GM13977 (cell line): ENCODE measurements at regions not wholly inside any gene's neighbourhood (a gene's known extent, or its start where the extent isn't known, plus 50 kb on each side); places are given as distances from the start of the nearest gene placed in this dataset.

Experiments
- DNase-seq: peaks from one replicate; pipeline ENCODE4 v3.0.0; 2012; ENCODE audit warnings: low spot score
- in situ Hi-C: fragments of 300-500 bp; cut with MboI; formaldehyde crosslinking; loops from one replicate; pipeline ENCODE4 v1.12.0; 2022; ENCODE audit warnings: low sequenced_read_pairs, low pct_unique_long_range_greater_than_20kb, mixed read lengths, inconsistent platforms; ENCODE audit not compliant: unreplicated experiment
- TF ChIP-seq, protein P1 (sequence below): IDR thresholded peaks from 2 replicates; pipeline ENCODE4 v1.5.1; 2012; ENCODE audit warnings: mild to moderate bottlenecking, control low read depth; ENCODE audit not compliant: insufficient read depth; ENCODE audit errors: extremely low read depth, missing control alignments

DNA sequence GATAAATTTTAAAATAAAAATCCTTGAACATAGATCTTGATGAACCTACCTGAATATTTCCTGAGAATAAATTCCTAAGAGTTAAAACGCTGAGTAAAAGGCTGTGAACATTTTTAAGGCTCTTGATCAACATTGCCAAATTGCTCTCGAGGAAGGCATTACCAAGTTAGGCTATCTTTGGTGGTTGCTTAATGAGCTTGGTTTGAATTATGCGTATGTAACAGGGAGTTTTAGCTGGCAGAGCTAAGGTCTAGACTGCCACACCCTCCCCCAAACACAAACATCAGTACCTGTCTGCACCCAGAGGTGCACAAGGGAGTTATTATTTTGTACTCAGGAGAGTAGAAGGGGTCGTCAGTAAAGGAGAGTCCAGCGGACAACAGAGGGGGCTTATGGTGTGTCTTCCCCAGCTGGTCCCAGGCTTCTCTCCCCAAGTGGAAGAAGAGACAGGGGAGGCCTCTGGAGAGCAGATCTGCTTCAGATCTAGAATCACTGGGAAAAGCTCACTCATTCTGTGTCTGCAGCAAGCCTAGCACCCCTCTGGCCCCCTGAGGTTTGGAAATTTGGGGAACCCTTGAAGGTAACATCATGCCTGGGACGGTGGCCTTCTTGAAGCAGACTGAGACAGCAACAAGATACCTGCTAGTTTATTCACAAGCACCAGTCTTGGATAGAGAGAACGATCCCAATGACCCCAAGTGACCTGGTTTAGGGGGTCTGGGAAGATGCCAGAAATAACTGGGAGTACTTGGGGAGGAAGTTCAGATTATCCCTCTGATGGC, 197.2 kb upstream of the ID2 start:
- DNase-seq = no peak
- in situ Hi-C loops = no loop called here
- TF ChIP-seq, protein P1, sequence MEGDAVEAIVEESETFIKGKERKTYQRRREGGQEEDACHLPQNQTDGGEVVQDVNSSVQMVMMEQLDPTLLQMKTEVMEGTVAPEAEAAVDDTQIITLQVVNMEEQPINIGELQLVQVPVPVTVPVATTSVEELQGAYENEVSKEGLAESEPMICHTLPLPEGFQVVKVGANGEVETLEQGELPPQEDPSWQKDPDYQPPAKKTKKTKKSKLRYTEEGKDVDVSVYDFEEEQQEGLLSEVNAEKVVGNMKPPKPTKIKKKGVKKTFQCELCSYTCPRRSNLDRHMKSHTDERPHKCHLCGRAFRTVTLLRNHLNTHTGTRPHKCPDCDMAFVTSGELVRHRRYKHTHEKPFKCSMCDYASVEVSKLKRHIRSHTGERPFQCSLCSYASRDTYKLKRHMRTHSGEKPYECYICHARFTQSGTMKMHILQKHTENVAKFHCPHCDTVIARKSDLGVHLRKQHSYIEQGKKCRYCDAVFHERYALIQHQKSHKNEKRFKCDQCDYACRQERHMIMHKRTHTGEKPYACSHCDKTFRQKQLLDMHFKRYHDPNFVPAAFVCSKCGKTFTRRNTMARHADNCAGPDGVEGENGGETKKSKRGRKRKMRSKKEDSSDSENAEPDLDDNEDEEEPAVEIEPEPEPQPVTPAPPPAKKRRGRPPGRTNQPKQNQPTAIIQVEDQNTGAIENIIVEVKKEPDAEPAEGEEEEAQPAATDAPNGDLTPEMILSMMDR = no peak

DNA sequence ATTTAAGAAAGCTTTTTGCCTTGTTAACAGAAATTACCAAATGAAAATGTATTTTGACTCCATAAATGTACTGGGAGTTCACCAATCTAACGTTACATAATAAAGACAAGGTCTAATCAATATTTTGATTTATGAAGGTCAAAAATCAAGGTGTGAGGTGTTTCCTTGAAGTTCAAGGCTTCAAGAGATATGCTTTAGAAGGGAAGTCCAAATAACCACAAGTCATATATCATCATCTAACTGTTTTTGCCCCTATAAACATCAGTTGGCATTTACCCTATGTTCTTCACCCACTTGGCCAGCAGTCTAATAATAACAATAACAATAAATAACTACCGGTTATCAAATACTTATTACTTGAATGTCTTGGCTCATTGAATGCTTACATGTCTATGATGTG, 196.1 kb upstream of the ID2 start:
- in situ Hi-C loops = no loop called here
- DNase-seq = no peak
- TF ChIP-seq, protein P1 = no peak

DNA sequence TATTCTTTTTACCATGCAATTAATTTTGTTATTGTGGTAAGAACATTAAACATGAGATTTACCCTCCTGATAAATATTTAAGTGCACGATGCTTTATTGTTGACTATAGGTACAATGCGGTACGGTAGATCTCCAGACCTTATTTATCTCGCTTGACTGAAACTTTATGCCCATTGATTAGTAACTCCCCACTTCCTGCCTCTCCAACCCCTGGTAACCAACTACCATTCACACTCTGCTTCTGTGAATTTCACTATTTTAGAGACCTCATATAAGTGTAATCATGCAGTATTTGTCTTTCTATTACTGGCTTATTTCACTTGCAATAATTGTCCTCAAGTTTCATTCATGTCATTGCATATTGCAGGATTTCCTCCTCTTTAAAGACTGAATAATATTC, 195.7 kb upstream of the ID2 start:
- in situ Hi-C loops = no loop called here
- DNase-seq = no peak
- TF ChIP-seq, protein P1 = no peak

DNA sequence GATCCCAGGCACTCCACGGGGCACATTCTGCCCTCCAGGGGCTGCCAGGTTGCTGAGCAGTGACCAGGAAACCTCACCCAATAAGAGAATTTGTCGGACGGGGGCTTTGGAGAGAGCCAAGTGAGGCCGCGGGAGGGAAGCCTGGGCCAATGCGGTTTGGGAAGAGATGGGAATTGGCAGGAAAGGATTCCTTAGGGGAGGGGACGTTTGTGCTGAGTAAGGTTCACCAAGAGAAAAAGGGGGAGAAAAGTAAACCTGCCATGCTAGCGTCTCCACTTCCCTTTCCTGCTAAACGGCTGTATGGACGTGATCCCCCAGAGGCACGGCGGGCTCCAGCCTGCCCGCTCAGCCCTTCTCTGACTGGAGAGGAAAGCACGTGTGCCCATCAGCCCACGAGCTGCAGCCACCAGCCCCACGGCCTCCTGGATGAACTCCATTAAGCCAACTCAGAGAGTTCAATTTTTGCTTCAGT, 194.4 kb upstream of the ID2 start:
- in situ Hi-C loops = no loop called here
- TF ChIP-seq, protein P1 = no peak
- DNase-seq = no peak

DNA sequence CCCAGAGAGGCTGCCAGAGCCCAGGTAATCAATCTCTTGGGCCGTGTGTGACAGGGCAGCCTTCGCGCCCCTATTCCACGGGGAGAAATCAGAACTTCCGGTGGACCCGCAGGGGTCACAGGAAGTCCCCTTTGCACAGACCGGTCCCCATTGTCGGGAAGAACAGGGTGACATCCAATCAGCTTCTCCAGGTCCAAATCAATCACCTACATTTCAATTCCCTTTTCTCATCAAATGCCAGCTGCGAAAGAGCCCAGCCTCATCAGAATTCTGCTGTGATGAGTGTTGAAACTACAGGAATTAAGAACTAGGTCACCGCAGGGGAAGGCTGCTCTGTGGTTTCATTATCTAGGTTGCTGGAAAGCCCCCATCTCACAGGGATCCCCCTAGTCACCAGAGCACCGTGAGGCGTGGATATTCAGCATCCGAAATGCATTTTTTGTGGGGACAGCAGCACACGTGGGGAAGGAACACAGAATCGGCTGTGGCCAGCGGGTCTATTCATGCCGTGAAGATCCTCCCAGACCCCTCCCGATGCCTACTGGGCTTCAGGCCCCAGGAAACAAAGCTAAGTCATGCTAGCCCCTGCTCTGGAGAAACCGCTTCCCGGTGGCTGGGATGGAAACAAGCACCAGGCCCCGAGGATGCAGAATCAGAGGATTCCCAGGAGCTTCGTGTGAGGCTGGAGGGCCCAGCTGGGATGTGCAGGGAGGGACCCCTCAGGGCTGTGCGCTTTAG, 193.7 kb upstream of the ID2 start:
- in situ Hi-C loops = no loop called here
- peak; percentile 81 for DNase-seq
- TF ChIP-seq, protein P1 = no peak

DNA sequence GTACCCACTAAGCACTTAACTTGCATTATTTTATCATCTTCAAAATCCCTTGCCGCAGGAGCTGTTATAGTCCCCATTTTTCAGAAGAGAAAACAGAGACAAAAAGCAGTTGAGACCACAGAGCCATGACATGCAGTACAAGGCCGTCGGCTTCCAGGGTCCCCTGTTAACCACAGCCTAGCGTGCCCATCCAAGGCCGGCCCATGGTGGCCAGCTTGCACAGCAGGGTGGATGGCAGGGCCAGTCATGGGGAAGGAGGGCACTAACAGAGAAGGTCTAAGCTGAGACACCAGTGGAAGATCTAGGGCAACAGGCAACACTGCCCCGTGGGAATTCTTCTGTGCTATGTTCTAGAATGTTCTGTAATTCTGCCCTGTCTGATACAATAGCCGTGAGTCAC, 192.6 kb upstream of the ID2 start:
- TF ChIP-seq, protein P1 = no peak
- no peak for DNase-seq
- in situ Hi-C loops = no loop called here
